ENCODE measurements at regions not wholly inside any gene's neighbourhood (a gene's known extent, or its start where the extent isn't known, plus 50 kb on each side); places are given as distances from the start of the nearest gene placed in this dataset.

DNA sequence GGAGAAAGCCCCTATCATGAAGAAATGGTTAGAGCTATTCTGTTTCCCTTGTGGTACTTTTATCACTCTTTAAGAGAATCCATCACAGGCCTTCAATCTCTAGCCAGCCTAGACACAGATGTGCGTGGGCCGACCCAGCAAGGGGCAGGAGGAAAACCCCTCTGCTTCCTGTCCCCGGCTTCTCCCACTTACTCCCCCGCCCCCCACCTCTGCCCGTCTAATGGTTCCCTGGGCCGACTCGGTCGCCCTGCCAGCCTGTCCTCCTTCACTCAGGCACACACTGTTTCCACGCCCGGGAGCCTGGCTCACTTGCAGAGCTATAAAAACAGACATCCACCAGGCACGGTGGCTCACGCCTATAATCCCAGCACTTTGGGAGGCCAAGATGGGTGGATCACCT is 58.3 kb upstream of the TFRC start:
- TF ChIP-seq CTCF (conservative IDR thresholded peaks at IDR 0.05; ENCODE audit: low read length), result no peak
- TF ChIP-seq EZH2phosphoT487 (IDR thresholded peaks at IDR 0.05; ENCODE audit: borderline replicate concordance), result no peak
